ENCODE measurements at regions not wholly inside any gene's neighbourhood (a gene's known extent, or its start where the extent isn't known, plus 50 kb on each side); places are given as distances from the start of the nearest gene placed in this dataset.

GRCh38 chr2:144983107-144983506 is 463.2 kb upstream of the ZEB2 start (continued):
- TF ChIP-seq, protein P1, sequence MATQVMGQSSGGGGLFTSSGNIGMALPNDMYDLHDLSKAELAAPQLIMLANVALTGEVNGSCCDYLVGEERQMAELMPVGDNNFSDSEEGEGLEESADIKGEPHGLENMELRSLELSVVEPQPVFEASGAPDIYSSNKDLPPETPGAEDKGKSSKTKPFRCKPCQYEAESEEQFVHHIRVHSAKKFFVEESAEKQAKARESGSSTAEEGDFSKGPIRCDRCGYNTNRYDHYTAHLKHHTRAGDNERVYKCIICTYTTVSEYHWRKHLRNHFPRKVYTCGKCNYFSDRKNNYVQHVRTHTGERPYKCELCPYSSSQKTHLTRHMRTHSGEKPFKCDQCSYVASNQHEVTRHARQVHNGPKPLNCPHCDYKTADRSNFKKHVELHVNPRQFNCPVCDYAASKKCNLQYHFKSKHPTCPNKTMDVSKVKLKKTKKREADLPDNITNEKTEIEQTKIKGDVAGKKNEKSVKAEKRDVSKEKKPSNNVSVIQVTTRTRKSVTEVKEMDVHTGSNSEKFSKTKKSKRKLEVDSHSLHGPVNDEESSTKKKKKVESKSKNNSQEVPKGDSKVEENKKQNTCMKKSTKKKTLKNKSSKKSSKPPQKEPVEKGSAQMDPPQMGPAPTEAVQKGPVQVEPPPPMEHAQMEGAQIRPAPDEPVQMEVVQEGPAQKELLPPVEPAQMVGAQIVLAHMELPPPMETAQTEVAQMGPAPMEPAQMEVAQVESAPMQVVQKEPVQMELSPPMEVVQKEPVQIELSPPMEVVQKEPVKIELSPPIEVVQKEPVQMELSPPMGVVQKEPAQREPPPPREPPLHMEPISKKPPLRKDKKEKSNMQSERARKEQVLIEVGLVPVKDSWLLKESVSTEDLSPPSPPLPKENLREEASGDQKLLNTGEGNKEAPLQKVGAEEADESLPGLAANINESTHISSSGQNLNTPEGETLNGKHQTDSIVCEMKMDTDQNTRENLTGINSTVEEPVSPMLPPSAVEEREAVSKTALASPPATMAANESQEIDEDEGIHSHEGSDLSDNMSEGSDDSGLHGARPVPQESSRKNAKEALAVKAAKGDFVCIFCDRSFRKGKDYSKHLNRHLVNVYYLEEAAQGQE (IDR thresholded peaks at IDR 0.05; ENCODE audit: low read depth), result no peak
- no peak for TF ChIP-seq ZFX (IDR thresholded peaks at IDR 0.05)
- no peak for TF ChIP-seq CTCF (IDR thresholded peaks at IDR 0.05 in 2 of 3, conservative IDR thresholded peaks at IDR 0.05 in 1 of 3; ENCODE audit: borderline replicate concordance in 1 of 3, insufficient read depth in 1 of 3, low read depth in 2 of 3, low read length in 2 of 3)
- no peak for TF ChIP-seq JUND (IDR thresholded peaks at IDR 0.05)

DNA sequence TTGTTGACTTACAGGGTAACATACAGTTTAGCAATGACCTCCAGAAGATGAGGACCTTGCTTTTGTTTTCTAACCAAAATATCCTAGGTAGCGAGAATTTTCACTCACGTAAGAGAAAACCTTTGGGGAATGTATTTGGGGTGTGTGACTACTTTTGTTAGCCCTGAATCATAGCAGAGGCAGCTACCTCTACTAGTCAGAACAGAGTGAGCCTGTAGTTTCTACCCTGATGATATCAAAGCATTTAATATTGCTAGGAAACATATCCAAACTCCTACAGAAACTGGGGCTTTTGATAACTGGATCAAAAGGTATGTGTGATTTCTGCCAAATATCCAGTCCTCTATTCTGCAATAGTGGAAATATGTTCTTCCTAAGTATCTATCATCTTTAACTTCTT is 462.6 kb upstream of the ZEB2 start:
- no peaks in the 10 kb centered on the region for H3K79me2 ChIP-seq (ENCODE audit: insufficient read depth, low read length)
- intact Hi-C loops (cut with micrococcal nuclease), result no loop called here
- no peaks in the 10 kb centered on the region for H3K27me3 ChIP-seq (ENCODE audit: insufficient read depth, low read length)
- H3K27ac ChIP-seq (ENCODE audit: low read depth, low read length), result no peak overlapping the region
- no peak overlapping the region for H3K4me2 ChIP-seq (ENCODE audit: low read length)
- ATAC-seq, result no peak
- CTCF ChIA-PET, result no interaction called here
- no peaks in the 10 kb centered on the region for H3K4me1 ChIP-seq (ENCODE audit: control insufficient read depth in 1 of 2, insufficient read depth in 2 of 2, low read length in 2 of 2)
- no peak overlapping the region for H3K4me3 ChIP-seq (replicated peaks in 1 of 2; ENCODE audit: low read depth in 1 of 2, low read length in 2 of 2)
- no peak overlapping the region for H2AFZ ChIP-seq (ENCODE audit: low read depth, low read length, poor library complexity, severe bottlenecking)
- no TSS peak for BruUV-seq (replicated peaks)
- no peak for DNase-seq (ENCODE audit: low read depth, low spot score)
- H3K9me3 ChIP-seq (ENCODE audit: control insufficient read depth in 1 of 2, insufficient read depth in 1 of 2, low read depth in 1 of 2, low read length in 2 of 2), result no peaks in the 10 kb centered on the region
- H3K9me2 ChIP-seq (ENCODE audit: insufficient read depth), result no peaks in the 10 kb centered on the region
- H4K20me1 ChIP-seq (ENCODE audit: insufficient read depth), result no peaks in the 10 kb centered on the region
- no peaks in the 10 kb centered on the region for H3K36me3 ChIP-seq (ENCODE audit: control insufficient read depth in 1 of 2, insufficient read depth in 2 of 2, low read length in 2 of 2)
- POLR2A ChIA-PET, result no interaction called here
- H3K9ac ChIP-seq (ENCODE audit: low read length), result no peak overlapping the region
- RAD21 ChIA-PET (ENCODE audit: low non-redundant PET in 1 of 2, low total read pairs in 2 of 2, uncharacterized antibody in 2 of 2, unreplicated experiment in 2 of 2), result no interaction called here
- TF ChIP-seq TCF7L2 (IDR thresholded peaks at IDR 0.05; ENCODE audit: borderline replicate concordance, extremely low read depth, insufficient read depth, insufficient read length), result no peak
- TF ChIP-seq SRF (IDR thresholded peaks at IDR 0.05; ENCODE audit: low read depth), result no peak
- TF ChIP-seq MAX (IDR thresholded peaks at IDR 0.05), result no peak
- TF ChIP-seq EZH2 (IDR thresholded peaks at IDR 0.05), result no peak
- TF ChIP-seq, protein P2, sequence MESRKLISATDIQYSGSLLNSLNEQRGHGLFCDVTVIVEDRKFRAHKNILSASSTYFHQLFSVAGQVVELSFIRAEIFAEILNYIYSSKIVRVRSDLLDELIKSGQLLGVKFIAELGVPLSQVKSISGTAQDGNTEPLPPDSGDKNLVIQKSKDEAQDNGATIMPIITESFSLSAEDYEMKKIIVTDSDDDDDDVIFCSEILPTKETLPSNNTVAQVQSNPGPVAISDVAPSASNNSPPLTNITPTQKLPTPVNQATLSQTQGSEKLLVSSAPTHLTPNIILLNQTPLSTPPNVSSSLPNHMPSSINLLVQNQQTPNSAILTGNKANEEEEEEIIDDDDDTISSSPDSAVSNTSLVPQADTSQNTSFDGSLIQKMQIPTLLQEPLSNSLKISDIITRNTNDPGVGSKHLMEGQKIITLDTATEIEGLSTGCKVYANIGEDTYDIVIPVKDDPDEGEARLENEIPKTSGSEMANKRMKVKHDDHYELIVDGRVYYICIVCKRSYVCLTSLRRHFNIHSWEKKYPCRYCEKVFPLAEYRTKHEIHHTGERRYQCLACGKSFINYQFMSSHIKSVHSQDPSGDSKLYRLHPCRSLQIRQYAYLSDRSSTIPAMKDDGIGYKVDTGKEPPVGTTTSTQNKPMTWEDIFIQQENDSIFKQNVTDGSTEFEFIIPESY (IDR thresholded peaks at IDR 0.05; ENCODE audit: extremely low read depth, insufficient replicate concordance, low read length), result no peak
- TF ChIP-seq, protein P3, sequence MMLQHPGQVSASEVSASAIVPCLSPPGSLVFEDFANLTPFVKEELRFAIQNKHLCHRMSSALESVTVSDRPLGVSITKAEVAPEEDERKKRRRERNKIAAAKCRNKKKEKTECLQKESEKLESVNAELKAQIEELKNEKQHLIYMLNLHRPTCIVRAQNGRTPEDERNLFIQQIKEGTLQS (IDR thresholded peaks at IDR 0.05), result no peak
- TF ChIP-seq RAD21 (IDR thresholded peaks at IDR 0.05; ENCODE audit: low read depth), result no peak
- no peak for TF ChIP-seq CEBPB (IDR thresholded peaks at IDR 0.05; ENCODE audit: low read depth)
- TF ChIP-seq YY1 (IDR thresholded peaks at IDR 0.05; ENCODE audit: extremely low read depth, insufficient replicate concordance, low read depth, low read length), result no peak
- TF ChIP-seq, protein P1 (IDR thresholded peaks at IDR 0.05; ENCODE audit: low read depth), result no peak
